Tibial nerve (tissue), 4 donors: ENCODE measurements at regions not wholly inside any gene's neighbourhood (a gene's known extent, or its start where the extent isn't known, plus 50 kb on each side); places are given as distances from the start of the nearest gene placed in this dataset.

Experiments
- DNase-seq, 2 donors: peaks; one replicate each; pipeline ENCODE4 v3.0.0-alpha.2; 2019; ENCODE audit warnings: low spot score in 2 of 2
- H3K27ac ChIP-seq, 4 donors: fragments of 200-600 bp; sonication (generic) in 3 of 4; one replicate each; pipeline ENCODE4 v1.5.1; 2017 to 2019; ENCODE audit warnings: mild to moderate bottlenecking in 1 of 4
- H3K27me3 ChIP-seq, 2 donors: fragments of 200-600 bp; sonication (generic) in 1 of 2; one replicate each; pipeline versions ENCODE4 v1.5.1 to v1.6.0; 2017 to 2019
- H3K36me3 ChIP-seq, 3 donors: fragments of 200-600 bp; sonication (generic); one replicate each; pipeline ENCODE4 v1.5.1; 2018 to 2019
- H3K4me1 ChIP-seq, 4 donors: fragments of 200-600 bp; sonication (generic) in 3 of 4; one replicate each; pipeline ENCODE4 v1.5.1; 2017 to 2019
- H3K4me3 ChIP-seq, 4 donors: fragments of 200-600 bp; sonication (generic) in 3 of 4; one replicate each; pipeline ENCODE4 v1.5.1; 2017 to 2019; ENCODE audit warnings: mild to moderate bottlenecking in 1 of 4, moderate library complexity in 1 of 4
- H3K9me3 ChIP-seq, 4 donors: fragments of 200-600 bp; sonication (generic) in 3 of 4; one replicate each; pipeline ENCODE4 v1.5.1; 2017 to 2019
- EP300 ChIP-seq, 2 donors: sonication (generic); formaldehyde crosslinking; IDR thresholded peaks; one replicate each; pipeline ENCODE4 v1.6.1; 2017; ENCODE audit warnings: antibody characterized with exemption in 2 of 2, mild to moderate bottlenecking in 1 of 2
- POLR2A ChIP-seq, 2 donors: fragments of 450-650 bp; IDR thresholded peaks; one replicate each; pipeline ENCODE4 v1.6.1; 2017; ENCODE audit warnings: antibody characterized with exemption in 2 of 2, mild to moderate bottlenecking in 2 of 2, moderate library complexity in 2 of 2
- WGBS, 2 donors: methylation state at CpG; one replicate each; pipeline ENCODE4 v1.1.5; 2018; 5-methylcytosine and 5-hydroxymethylcytosine counted together
- TF ChIP-seq, protein P1 (sequence below), 5 experiments: fragments of 200-600 bp in 3 of 5; fragments of 450-650 bp in 2 of 5; sonication (generic) in 3 of 5; IDR thresholded peaks; one replicate each; pipeline ENCODE4 v1.5.1; 2016 to 2019; ENCODE audit warnings: antibody characterized with exemption in 5 of 5, mild to moderate bottlenecking in 3 of 5, moderate library complexity in 2 of 5

DNA sequence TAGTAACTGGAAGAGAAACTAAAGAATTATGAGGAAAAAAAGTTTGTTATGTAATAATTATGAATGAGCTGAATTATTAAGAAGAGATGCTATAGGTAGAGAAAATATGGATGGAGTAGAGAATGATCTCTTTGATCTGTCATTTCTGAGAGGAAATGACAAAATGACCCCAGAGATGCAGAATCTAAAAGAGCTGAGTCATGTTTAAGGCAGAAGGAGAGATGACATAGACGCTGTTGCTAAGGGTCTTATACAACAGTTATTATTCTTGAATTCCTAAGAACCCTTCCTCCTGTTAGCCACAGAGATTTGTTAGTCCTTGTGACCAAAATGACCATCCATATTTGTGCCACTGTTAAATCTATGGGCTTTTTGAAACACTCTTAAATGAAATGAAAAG is 58.3 kb upstream of the FREM2 start:
- no peaks in the 10 kb centered on the region for H3K4me1 ChIP-seq
- H3K27me3 ChIP-seq = no peaks in the 10 kb centered on the region
- H3K36me3 ChIP-seq = no peaks in the 10 kb centered on the region
- no peak overlapping the region for H3K4me3 ChIP-seq
- DNase-seq = no peak
- WGBS, 2 donors = 36 to 41% methylated on average over 1 of the region's 1 CpG
- H3K27ac ChIP-seq = no peak overlapping the region
- H3K9me3 ChIP-seq = no peaks in the 10 kb centered on the region
- TF ChIP-seq, protein P1, sequence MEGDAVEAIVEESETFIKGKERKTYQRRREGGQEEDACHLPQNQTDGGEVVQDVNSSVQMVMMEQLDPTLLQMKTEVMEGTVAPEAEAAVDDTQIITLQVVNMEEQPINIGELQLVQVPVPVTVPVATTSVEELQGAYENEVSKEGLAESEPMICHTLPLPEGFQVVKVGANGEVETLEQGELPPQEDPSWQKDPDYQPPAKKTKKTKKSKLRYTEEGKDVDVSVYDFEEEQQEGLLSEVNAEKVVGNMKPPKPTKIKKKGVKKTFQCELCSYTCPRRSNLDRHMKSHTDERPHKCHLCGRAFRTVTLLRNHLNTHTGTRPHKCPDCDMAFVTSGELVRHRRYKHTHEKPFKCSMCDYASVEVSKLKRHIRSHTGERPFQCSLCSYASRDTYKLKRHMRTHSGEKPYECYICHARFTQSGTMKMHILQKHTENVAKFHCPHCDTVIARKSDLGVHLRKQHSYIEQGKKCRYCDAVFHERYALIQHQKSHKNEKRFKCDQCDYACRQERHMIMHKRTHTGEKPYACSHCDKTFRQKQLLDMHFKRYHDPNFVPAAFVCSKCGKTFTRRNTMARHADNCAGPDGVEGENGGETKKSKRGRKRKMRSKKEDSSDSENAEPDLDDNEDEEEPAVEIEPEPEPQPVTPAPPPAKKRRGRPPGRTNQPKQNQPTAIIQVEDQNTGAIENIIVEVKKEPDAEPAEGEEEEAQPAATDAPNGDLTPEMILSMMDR (IDR thresholded peaks at IDR 0.05) = no peak
- TF ChIP-seq POLR2A (IDR thresholded peaks at IDR 0.05) (no peak), EP300 (IDR thresholded peaks at IDR 0.05) (no peak)

GRCh38 chr13:38630780-38631179 is 56.1 kb upstream of the FREM2 start:
- Histone ChIP-seq H3K27me3 (no peaks in the 10 kb centered on the region), H3K9me3 (no peaks in the 10 kb centered on the region), H3K4me1 (no peaks in the 10 kb centered on the region), H3K4me3 (no peak overlapping the region), H3K27ac (no peak overlapping the region), H3K36me3 (no peaks in the 10 kb centered on the region)
- no peak for DNase-seq
- TF ChIP-seq POLR2A (IDR thresholded peaks at IDR 0.05) (no peak), EP300 (IDR thresholded peaks at IDR 0.05) (no peak)
- TF ChIP-seq, protein P1 (IDR thresholded peaks at IDR 0.05) = no peak
- 58 to 59% methylated on average over 4 of the region's 4 CpGs for WGBS, 2 donors

- no peak for DNase-seq
- Histone ChIP-seq H3K36me3 (no peaks in the 10 kb centered on the region), H3K27ac (no peak overlapping the region), H3K9me3 (no peaks in the 10 kb centered on the region), H3K4me1 (no peaks in the 10 kb centered on the region), H3K27me3 (no peaks in the 10 kb centered on the region), H3K4me3 (no peak overlapping the region)
- TF ChIP-seq POLR2A (IDR thresholded peaks at IDR 0.05) (no peak), EP300 (IDR thresholded peaks at IDR 0.05) (no peak)
- TF ChIP-seq, protein P1 (IDR thresholded peaks at IDR 0.05) = no peak
- 77 to 85% methylated on average over 4 of the region's 4 CpGs for WGBS, 2 donors
Measured at GRCh38 chr13:38635030-38635429, 51.8 kb upstream of the FREM2 start.

- Histone ChIP-seq H3K4me3 (no peak overlapping the region), H3K36me3 (no peaks in the 10 kb centered on the region), H3K9me3 (no peaks in the 10 kb centered on the region), H3K4me1 (no peaks in the 10 kb centered on the region), H3K27ac (no peak overlapping the region), H3K27me3 (no peaks in the 10 kb centered on the region)
- DNase-seq = no peak
- TF ChIP-seq POLR2A (IDR thresholded peaks at IDR 0.05) = no peak
- 49 to 60% methylated on average over 3 of the region's 3 CpGs for WGBS, 2 donors
Measured at GRCh38 chr13:38636073-38636472, 50.8 kb upstream of the FREM2 start.

- no peaks in the 10 kb centered on the region for H3K9me3 ChIP-seq
- no peak overlapping the region for H3K4me3 ChIP-seq
- no peaks in the 10 kb centered on the region for H3K27me3 ChIP-seq
- TF ChIP-seq, protein P1 (IDR thresholded peaks at IDR 0.05) = no peak
- TF ChIP-seq POLR2A (IDR thresholded peaks at IDR 0.05) = no peak
- TF ChIP-seq EP300 (IDR thresholded peaks at IDR 0.05) = no peak
- WGBS, 2 donors = 64 to 70% methylated on average over 2 of the region's 2 CpGs
- no peak for DNase-seq
- H3K36me3 ChIP-seq = no peaks in the 10 kb centered on the region
- no peaks in the 10 kb centered on the region for H3K4me1 ChIP-seq
- no peak overlapping the region for H3K27ac ChIP-seq
Measured at GRCh38 chr13:38636761-38637160, 50.1 kb upstream of the FREM2 start.
